ENCODE measurements at regions not wholly inside any gene's neighbourhood (a gene's known extent, or its start where the extent isn't known, plus 50 kb on each side); places are given as distances from the start of the nearest gene placed in this dataset.
"Not testable (repeated sequence)": the region's sequence is repeated elsewhere in the genome, so short reads cannot be mapped to it uniquely, and the experiment has no call there.

DNA sequence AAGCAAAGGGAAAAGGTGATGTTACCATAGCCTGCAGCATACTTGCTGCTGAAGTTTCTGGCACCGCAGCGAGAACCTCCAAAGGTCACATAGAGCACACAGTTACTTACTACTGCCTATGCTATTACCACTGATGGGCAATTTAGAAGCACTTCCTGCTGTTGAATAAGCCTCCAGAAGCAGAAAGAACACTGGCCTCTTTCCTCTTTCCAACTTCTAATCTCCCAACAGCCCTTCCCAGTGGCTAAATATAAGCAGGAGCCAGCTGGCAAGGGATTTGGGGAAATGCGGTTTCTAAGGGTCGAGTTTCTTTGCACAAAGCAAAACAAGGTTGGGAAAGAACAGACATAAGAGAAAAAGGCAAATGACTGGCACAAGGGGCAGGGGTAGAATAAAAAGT is 669.2 kb upstream of the ACO1 start:
- DNase-seq = no peak

GRCh38 chr9:31719262-31719661 is 665.2 kb upstream of the ACO1 start:
- no peak for DNase-seq

GRCh38 chr9:31730398-31730797 is 654.0 kb upstream of the ACO1 start:
- no peak for DNase-seq

GRCh38 chr9:31733166-31733565 is 651.3 kb upstream of the ACO1 start:
- DNase-seq = no peak

GRCh38 chr9:31736581-31737179 is 647.8 kb upstream of the ACO1 start:
- no peak for DNase-seq

- no peak for DNase-seq
These were observed 643.7 kb upstream of the ACO1 start for GRCh38 chr9:31740705-31741104.

DNA sequence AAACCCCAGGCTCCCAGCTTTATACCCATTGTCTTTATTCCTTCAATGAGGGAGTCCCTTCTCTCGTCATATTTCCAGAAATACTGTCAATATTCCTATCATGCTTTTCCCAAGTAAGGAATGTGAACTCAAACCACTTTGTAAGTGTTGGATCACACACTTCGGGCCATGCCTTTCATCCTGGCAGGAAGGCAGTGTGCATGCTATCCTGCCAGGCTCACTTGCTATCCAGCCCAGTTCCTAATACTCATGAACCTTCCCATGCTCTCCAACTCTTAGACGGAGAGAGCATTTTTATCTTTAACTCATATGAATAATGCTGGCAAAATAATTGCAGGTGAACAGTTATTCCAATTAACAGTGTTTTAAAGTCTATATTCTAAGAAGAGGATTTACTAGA is 639.9 kb upstream of the ACO1 start:
- no peak for DNase-seq

- DNase-seq = no peak
These were observed 639.0 kb upstream of the ACO1 start for GRCh38 chr9:31745468-31745867.

DNA sequence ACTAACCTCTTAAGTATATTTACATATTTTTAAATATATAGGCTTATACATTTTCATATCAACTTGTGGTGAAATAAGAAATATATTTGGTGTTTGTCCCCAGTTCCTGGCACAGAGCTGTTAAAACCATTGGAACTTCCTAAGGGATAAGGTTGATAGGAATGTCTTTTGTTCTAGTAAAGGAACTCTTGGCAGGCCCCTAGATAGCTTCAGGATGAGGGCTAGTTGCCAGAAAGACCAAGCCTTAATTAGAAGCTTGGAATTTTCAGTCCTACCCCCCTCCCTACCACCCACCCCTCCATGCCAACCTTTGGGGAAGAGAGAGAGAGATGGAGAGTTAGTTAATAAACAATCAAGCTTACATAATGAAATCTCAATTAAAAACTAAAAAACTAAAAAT is 638.6 kb upstream of the ACO1 start:
- no peak for DNase-seq

DNA sequence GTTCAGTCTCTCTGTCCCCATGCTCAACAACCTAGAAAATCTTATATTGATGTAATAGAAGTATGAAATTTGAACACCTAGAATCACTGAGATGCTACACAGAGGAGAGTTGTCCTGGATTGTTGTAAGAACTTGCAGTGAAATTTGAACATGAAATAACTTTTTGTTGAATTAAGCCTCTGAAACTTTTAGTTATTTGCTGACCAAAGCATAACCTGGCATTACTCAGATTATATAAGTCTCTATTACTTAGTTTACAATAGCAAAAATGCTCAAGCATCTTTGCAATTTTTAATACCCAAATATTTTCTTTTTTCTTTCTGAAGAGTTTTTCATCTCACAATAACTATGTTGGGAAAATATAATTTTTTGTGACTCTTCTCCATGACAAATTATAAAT is 630.7 kb upstream of the ACO1 start:
- no peak for DNase-seq

- no peak for DNase-seq
These were observed 624.7 kb upstream of the ACO1 start for GRCh38 chr9:31759703-31760102.

GRCh38 chr9:31774021-31774420 is 610.4 kb upstream of the ACO1 start:
- not testable (repeated sequence) for DNase-seq

- no peak for DNase-seq
These were observed 609.9 kb upstream of the ACO1 start for GRCh38 chr9:31774571-31774970.

- peak; percentile 65 for DNase-seq
These were observed 608.0 kb upstream of the ACO1 start for GRCh38 chr9:31776471-31776870.

GRCh38 chr9:31783491-31783890 is 601.0 kb upstream of the ACO1 start:
- DNase-seq = no peak

DNA sequence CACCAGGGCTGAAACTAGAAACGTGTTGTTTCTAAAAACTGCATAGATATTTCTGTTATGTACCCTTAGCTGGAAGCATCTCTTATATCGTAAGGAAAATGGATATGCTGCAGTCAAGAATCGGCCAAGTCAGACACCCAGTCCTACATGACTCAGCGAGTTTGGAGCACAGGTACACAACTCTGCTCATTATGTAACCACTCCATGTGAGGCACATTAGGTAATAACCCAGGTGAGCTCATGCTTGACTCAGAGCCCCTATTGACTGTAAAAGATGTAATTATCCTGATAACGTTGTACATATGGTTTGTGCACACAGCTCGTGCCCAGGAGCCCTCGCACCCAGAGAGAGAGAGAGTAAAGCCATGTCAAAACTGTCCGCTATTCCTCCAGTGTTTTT is 593.7 kb upstream of the ACO1 start:
- DNase-seq = no peak

DNA sequence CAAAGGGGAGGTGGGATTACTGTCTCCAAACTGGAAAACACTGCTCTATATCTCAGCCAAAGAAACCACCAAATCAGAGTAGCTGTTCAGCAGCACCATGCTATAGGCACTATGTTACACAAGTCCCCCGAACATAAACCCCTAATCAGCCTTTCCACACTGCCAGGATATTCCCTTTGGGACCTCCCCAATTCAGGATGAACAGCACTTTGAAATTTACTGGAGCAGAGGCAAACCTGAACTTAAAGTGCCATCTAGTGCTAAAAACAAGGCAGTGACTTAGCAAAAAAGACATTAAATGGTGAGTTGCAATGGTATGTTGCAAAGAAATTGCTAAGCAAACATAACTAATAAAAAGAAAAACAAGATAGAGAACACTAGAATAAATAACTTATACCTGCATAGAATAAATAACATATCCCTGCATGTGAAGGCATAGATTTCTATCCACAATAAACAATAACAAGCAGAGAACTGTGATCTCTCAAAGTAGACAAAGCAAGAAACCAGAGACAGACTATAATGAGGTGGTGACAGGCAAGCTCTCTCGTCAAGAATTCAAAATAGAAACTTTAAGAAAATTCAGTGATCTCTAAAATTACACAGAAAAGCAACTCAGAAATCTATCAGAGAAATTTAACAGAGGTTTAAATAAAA is 584.4 kb upstream of the ACO1 start:
- peak; percentile 60 for DNase-seq

GRCh38 chr9:31807574-31808256 is 576.7 kb upstream of the ACO1 start:
- no peak for DNase-seq

DNA sequence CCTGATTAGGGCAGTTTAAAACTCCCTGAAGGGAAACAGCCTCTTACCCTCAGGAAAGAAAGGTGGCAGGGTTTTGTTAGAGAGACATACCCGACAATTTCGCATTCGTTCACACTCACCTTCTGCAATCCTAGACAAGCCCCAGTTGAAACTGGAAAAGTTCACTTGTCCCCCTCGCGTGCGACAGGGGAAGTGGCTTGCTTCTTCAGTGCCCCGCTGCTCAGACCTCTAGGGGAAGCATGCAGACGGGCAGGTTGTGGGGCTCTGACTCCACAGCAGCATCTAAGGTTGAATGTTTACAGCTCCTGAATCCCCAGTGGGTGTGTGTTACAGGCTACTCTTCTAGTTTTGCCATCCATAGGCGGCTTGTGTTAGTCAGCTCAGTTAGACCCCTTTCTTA is 575.7 kb upstream of the ACO1 start:
- DNase-seq = no peak

GRCh38 chr9:31820426-31820825 is 564.0 kb upstream of the ACO1 start:
- DNase-seq = no peak

GRCh38 chr9:31821583-31821982 is 562.9 kb upstream of the ACO1 start:
- no peak for DNase-seq

DNA sequence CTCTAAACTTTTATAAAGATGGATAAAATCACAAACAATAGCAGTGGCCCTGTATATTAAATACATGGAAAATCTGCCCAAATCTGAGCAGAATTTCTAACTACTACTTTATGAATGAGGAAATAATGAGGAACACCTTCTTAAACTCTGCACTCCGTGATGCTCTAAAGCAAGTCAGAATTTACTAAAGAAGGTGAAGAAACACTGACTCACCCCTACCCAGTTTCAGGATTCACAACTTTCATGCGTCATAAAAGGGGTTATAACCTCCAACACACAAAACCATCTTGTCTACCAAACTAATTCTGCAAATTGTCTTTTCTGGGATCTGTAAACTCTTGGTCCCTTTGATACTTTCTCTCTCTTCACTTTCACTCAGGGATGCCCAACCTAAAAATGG is 561.1 kb upstream of the ACO1 start:
- no peak for DNase-seq

- DNase-seq = peak; percentile 5
These were observed 559.6 kb upstream of the ACO1 start for GRCh38 chr9:31824860-31825259.

DNA sequence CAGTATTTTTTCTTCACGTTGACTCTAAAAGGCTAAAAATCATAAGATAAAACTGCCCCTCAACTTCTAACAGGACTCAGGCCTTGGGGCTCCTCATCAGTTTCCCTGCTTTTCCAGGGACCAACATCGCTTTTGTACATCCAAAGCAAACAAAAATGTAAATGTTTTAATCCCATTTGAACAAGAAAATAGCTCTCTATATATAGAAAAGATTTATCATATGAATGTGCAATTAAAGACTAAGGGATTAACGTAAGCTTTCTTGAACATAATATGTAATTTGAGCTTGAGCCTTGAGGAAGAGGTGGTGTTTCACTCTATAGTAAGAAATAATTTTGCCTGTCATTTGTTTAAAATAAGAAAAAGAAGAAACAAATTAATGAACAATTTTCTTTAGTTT is 547.2 kb upstream of the ACO1 start:
- DNase-seq = no peak

DNA sequence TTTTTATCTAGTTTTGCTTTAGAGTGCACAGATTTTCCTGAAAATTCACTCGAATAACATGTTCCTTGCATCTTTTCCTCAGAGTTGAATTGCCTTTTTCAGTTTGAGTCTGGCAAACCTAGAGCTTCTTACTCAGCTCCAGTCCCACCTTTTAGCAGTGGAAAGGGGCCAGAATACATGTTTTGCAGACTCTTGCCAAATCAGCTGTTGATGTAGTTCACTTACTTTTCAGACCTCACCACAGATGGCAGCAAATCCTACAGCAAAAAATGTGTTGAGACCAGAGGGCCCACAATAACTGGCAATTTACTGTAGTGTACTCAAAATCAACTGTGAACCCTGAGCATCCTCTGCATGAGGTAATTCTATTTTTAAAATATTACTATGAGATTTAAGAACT is 545.2 kb upstream of the ACO1 start:
- DNase-seq = no peak
